ENCODE measurements at regions not wholly inside any gene's neighbourhood (a gene's known extent, or its start where the extent isn't known, plus 50 kb on each side); places are given as distances from the start of the nearest gene placed in this dataset.

DNA sequence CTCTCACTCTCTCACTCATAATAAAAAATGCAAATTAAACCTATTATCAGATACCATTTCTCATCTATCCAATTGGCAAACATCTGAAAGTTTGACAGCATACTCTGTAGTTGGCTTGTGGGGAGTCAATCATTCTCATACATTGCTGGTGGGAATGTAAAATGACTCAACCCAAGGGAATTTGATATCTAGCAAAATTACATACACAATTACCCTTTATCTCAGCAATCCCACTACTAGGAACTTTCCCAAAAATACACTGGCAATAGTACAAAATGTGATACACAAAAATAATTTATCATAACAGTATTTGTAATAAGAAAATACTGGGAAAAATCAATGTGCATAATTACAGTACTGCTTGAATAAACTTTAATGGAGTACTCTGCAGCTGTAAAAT lies 731.3 kb downstream of the DTWD2 start:
- DNase-seq = no peak

DNA sequence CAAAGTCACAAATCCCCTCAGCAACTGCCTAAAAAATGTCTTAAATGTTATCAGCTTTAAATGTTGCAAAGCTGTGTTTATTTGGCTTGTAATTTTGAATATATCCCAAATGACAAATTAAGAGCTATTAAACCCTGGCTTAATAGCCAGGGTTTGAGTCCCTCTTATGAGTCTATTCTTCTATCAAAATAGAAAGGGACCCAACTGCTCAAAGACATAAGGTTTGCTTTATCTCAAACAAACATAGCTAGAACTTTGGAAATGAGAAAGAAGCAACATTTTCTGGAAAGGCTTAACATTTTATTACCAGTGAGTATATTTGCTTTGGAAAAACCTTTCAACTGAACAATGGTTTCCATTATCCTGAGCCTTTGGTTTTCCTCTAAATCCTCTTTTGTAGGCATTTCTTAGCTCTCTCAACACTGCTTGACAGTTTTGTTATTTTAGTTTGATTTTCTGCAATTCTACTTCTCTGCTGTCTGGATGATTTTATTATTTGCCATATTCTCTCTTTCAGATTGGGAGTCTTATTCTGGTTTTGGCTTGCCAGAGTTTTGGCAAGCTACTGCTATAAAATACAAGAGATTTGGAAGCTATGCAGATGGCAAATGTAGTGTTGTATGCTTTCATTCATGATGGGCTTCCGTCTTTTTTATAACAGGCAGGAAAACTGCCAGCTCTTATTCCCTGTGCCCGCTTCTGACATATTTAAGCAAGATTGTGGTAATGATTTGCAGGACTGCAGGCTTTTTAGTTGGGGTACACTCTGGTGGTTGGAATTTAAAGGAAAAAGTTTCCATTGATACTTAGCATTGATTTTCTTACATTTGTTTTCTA lies 734.9 kb downstream of the DTWD2 start:
- no peak for DNase-seq

DNA sequence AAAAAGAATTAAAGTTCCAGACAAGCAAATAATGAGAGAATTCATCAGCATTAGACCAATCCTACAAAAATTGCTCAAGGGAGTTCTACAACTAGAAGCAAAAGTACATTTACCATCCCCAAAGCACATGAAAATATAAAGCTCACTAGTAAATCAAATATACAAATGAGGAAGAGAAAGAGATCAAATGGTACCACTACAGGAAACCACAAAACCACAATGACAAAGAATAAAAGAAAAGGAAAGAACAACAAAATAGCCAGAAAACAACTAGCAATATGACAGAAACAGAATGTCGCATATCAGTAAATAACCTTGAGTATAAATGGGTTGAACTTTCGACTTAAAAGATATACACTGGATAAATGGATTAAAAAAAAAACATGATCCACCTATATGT lies 739.0 kb downstream of the DTWD2 start:
- DNase-seq = no peak

DNA sequence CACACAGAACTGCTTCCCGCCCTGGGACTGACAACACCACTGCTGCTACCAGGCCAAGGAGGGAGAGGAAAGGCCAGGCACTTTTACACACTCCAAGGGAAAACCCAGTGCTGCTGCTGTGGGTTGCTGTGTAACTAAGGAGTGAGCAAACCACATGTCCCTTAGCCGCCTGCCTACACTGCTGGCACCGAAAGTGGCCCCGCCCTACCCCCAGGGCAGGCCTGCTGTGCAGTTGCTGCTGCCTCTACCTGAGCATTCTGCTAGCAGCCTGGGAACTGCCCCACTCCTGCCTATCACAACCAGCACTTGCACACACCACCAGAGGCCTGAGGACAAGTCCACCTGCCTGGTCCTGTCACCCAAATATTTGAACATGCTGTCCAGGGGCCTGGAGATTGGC lies 740.9 kb downstream of the DTWD2 start:
- no peak for DNase-seq

DNA sequence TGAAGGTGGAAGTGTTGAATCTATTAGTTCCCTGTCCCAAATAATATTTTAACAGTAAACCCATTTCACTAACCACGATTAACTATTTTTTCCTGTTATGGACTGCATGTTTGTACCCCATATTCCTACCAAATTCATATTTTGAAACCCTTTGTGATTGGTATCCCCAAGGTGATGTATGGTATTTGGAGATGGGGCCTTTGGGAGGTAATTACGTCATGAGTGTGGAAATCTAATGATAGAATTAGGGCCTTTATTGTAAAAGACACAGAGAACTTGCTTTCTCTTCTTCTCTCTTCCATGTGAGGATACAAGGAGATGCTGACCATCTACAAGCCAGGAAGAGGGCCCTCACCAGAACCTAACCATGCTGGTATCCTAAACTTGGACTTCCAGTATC lies 744.7 kb downstream of the DTWD2 start:
- no peak for DNase-seq

DNA sequence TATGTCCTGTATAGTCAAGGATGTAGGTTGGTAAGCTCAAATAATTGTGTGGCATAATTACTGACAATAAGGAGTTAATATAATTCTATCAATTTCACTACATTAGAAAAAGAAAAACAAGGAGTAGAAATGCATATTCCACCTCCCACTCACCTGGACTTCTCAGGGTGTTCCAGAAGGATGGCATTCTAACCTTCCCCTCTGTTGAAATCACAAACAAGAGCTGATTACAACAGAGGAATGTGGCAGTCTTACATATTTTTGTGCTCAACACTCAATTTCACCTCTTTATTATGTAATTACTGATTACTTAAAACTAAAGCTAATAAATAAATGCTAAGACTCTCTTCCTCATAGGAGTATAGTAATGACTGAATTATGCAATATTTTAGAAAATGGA lies 745.3 kb downstream of the DTWD2 start:
- no peak for DNase-seq

DNA sequence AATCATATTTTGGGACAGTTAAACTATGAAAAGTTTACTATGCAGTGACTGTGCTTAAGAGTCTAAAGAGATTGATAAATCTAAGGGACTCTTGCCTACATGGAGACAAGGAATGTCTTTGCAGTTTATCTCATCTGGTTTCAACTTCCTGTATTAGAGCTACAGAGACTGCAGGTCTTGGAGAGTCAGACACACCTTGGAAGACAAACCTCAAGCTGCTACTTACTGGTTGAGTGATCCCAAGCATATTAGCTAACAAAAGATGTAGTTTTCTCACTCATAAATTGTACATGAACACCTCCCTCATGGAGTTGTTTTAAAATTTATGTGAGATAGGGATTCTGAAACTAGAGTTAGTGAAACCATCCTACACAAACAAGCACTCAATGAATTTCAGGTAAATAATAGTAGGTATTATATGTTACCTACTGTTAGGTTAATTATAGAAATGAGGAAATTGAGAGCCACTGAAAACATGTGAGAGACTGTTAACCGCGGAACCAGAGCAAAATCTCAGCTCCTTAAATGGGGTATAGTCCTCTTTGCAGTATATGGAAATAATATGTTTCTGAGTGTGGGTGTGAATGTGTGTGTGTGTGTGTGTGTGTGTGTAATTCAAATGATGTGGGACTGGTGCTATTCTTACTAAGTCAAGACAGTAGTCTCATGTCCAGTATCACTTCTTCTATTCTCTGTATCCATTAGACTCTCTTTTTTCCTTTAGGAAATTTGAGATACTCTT lies 752.1 kb downstream of the DTWD2 start:
- no peak for DNase-seq

DNA sequence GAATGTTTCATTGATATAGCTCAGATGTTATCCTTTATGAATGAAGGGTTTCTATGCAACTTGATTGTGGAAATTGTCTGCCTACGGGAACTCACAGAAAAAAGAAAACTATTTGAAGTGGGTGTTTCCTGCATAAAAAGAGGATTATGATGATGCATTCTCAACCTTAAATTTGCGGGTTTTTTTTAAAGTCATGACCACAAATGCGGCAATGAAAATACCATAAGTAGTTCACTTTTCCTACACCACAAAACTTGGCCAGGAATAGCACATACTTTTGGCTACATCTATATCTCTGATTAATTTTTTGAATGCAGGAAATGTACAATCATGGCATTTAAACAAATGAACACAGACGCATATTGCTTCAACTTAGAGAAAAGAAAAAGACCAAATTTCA lies 754.7 kb downstream of the DTWD2 start:
- DNase-seq = no peak

DNA sequence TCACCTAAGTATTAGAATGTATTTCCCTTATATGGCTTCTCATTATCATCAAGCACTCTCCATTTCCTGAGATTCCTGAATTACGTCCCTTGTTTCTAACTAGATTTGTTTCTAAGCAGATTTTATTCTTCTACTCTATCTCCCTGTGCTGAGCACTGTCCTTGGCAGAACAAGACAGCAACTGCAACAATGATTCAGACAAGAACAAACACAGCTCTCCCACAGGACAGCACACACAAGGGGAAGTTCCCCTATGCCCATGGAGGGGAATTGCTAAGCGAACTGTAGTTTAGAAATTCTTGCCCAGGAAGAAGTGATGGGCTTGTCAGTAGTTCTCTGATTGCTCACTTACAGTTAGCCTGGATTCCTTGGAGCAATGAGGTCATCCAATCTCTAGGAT lies 759.9 kb downstream of the DTWD2 start:
- DNase-seq = no peak

DNA sequence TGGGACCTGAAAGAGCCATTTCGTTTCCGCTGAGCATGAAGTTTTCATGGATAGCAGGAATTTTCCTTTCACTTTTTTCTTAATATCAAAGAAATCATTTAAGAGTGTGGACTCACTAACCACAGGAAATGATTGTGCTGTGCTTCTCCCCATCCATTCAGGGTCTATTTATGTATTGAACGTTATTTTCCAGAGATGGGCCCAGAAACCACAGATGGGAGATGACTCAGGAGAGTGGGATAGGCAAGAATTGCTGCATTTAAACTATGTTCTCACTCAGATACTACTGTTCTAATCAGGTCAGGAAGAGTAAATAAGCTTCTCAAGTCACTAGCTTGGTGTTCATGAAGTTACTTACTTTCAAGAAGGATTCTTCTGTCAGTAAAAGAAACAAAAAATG lies 763.8 kb downstream of the DTWD2 start:
- DNase-seq = no peak

DNA sequence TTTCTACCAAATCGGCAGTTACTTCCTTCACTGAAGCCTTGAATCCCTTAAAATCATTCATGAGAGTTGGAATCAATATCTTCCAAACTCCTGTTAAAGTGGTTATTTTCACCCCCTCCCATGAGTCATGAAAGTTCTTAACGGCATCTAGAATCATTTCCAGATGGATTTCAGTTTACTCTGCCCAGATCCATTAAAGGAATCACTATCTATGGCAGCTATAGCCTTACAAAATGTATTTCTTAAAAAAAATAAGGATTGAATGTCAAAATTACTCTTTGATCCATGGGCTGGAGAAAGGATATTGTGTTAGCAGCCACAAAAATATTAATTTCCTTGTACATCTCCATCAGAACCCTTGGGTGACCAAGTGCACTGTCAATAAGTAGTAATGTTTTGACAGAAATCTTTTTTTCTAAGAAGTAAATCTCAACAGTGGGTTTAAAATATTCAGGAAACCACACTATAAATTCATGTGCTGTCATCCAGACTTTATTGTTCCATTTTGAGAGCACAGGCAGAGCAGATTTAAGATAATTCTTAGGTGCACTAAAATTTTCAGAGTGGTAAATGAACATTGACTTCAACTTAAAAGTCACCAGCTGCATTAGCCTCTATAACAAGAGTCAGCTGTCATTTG lies 767.7 kb downstream of the DTWD2 start:
- no peak for DNase-seq

DNA sequence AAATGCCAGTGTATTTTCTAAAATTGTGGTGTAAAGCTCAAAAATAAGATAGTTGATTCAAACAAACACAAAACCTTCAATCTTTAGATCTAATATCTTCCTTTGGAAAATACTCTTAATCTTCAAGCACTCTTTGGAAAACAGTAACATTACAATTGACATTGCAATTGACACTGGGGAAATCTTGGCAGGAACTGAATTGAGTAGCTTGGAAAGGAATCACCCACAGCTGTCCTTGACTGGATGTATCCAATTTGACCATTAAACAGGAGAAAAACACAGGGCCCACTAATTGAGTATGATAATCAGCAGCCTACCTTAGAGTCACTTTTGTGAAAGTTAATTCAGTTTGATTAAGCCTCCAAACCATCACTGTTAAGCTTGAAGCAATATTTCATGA lies 776.7 kb downstream of the DTWD2 start:
- DNase-seq = no peak

DNA sequence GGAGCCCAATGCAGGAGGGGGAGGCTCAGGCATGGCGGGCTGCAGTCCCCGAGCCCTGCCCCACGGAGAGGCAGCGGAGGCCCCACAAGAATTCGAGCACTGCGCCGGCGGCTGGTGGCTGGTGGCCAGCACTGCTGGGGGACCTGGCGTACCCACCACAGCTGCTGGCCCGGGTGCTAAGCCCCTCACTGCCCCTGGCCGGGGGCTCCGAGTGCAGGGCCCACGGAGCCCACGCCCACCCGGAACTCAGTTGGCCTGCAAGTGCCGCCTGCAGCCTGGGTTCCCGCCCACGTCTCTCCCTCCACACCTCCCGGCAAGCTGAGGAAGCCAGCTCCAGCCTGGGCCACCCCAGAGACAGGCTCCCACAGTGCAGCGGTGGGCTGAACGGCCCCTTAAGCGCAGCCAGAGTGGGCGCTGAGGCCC lies 780.3 kb downstream of the DTWD2 start:
- no peak for DNase-seq

DNA sequence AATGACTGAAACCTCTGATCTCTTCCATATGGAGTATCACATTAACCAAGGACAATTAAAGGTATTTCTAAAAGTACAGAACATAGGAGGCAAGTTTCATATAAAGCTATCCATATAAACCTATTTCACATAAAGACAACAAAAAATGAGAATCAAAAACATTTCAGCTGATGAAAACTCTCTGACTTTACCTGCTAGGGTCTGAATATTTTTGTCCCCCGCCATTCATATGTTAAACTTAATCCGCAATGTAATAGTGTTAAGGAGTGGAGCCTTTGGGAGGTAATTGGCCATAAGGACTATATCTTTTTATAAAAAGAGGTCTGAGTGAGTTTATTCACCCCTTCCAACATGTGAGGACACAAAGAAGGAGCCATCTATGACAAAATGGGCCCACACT lies 788.5 kb downstream of the DTWD2 start:
- no peak for DNase-seq

DNA sequence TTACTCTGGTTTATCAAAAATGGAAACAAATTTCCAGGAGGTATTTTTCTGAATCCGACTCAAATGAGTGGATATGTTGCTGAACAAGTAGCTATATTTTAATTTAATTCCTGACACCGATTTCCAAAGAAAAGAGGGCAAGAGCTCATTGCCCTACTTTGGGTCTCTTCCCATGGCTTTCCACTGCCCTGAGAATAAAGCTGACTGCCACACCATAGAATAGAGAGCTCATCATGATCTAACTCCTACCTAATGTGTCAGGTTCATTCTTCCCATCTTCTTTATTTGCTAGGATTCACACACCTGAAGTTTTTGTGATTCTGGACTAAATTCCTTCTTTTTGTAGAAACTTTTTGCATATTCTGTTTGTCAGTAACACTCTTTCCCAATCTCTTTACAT lies 792.1 kb downstream of the DTWD2 start:
- no peak for DNase-seq

DNA sequence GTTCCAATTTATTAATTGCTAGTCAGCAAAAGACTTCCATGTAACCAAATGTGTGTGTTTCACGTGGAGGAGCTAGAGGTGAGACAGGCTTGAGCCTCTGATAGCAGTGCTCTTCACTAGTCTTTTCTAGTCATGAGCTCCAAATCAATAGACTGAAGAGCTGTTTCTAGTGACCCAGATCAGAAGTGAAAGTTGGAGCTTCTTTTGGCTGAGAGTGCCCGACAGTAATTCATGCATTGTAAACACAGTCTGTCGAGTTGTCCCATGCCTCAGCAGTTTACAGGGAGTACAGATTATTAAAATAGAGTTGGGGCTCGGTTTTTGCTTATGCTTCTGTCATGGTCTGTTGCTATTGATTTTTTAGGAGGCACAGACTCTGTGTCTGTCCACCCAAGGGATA lies 793.1 kb downstream of the DTWD2 start:
- no peak for DNase-seq

DNA sequence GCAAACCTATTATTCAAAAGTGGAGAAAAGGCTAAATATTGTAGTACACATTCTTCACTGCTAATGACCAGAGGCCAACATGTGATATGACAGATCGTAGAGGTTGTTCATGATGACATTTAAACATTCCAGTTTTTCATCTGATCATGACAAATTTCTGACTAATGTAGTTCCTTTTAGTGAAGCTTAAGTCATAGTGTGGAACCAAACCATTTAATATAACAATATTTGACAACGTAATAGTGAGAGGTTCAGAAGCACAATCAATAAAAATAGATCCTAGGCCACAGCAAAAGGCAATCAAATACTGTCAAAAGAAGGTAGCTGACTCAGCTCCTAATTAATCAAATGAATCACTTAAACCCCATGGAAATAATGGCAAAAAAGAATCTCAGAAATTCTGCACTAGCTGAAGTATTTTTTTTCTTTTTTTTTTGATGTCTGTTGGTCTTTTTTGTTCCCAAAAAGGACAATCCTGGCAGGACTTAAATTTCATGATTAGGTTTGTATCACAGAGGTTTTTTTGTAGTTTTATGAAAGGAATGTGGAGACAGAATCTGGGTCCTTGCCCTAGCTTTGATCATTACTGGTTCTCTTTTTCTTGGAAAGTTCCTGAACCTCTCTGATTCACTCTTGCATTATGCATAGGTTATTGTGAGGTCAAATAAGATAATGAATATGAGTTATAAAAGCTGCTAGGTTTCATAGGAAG lies 795.0 kb downstream of the DTWD2 start:
- no peak for DNase-seq

DNA sequence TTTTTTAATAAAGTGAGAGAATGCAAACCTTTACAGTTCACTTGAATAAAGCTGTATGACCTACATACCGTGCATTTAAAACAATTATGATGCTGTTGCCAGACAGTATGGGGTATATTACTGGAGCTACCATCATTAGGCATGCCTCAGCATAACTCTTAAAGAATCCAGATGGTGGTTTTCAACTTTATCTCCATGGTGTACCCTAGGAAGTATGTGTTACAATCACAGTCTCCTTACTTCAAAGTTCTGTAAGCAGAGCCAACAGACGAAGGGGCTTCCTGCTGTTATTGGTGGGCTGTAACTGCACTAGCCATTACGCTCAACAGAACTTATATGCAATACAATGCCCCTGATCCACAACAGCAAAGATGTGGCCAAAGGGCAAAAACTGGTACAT lies 803.3 kb downstream of the DTWD2 start:
- DNase-seq = no peak

DNA sequence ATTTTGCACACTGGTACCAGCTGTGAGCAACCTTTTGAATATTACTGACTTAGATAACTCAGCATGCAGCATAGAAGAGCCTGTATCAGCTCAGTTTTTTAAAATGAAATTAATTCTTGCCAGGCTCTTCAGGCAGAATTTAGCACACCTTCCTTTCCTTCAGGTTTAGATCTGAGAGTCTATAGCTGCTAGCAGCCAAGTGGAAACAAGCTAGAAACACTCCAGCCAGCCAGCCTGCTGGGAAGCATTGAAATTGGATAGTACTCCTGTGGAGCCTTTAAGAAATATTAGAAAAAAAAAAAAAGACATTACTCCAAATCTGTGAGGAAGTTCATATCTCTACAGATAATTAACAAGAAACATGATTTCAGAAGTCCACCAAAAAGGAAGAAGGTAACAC lies 812.2 kb downstream of the DTWD2 start:
- no peak for DNase-seq

DNA sequence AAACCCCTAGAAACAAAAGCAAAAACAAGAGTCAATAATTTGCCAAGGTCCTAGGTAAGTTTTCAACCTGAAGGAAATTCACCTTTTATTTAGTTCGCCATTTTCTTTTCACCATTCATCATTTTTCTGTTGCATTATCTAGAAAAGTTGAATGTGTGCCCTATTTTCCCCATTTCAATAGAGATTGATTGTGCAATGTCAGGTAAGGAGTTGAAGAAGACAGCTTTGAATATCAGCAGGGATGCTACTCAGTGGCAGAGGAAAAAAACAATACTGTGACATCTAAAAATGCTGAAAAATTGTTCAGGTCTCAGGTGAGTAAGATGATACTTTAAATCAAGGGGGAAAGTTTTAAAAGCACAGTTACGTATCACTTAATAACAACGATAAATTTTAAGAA lies 813.7 kb downstream of the DTWD2 start:
- DNase-seq = no peak

DNA sequence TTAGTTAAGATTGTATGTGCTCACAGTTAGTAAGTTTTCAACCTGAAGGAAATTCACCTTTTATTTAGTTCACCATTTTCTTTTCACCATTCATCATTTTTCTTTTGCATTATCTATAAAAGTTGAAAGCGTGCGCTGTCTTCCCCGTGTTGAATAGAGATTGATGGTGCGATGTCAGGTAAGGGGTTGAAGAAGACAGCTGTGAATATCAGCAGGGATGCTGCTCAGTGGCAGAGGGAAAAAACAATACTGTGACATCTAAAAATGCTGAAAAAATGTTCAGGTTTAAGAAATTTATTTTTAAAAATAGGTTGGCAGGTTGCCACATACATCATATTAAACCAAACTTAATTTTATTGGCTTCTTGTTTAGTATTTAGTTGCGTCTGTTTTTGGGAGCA lies 815.0 kb downstream of the DTWD2 start:
- no peak for DNase-seq

DNA sequence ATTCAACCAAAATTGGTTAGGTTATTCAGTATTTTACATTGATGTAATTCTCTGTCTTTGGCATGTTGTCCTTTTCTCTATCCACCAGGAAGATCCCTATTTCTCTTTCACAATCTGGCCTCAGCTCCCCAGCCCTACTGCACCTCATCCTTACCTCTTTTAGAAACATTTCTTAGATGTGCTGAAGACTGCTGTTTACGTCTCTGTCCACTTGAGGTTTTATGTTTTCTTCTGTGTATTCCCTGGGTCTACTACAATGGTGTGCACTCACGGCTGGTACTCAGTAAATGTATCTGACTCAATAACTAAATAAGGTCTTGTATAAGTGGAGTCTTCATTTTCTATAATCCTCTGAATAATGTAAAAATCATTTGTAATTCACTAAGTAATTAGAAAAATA lies 822.7 kb downstream of the DTWD2 start:
- DNase-seq = no peak

DNA sequence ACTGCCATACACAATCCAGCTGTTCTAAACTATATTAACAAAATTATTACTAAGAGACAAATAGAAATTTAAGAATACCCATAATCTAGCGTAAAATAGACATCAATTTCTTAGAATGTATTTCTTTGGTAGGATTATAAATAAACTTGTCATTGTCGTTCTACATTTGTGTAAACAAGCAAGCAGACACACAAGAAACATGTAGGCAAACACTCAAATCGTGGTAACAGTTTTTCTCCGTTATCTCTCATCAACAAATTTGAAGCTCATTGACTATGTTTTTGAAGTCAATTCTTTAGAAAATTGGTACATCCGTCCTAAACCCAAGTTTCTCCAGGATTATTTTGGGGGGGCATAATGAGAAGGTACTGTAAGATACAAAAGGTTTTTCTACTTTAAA lies 832.2 kb downstream of the DTWD2 start:
- no peak for DNase-seq

DNA sequence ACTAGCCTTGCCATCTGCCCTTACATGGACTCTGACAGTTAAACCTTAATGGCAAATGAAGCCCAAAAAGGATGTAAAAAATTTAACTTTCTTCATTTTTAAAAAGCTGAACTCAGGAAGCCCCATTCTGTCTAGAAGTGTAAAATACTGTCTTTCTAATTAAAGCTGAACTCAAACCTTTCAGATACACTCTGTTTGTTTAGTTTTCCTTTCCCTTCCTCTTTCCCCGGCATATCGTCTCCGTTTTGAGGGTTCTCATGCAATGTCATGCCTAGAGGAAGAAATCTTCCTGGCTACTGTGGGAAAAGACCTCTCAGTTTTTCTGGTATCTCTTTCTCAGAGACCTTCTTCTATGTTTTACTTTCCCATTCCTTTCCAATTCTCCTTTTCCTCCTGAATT lies 841.5 kb downstream of the DTWD2 start:
- DNase-seq = no peak
